WERI-Rb-1 (cell line): ENCODE measurements at regions not wholly inside any gene's neighbourhood (a gene's known extent, or its start where the extent isn't known, plus 50 kb on each side); places are given as distances from the start of the nearest gene placed in this dataset.

ENCODE experiments used
- DNase-seq: peaks from one replicate; pipeline ENCODE4 v3.0.0-alpha.2; 2020
- H3K27ac ChIP-seq: fragments of 250-450 bp; sonication (Bioruptor Pico); 2 replicates; pipeline ENCODE4 v1.5.1; 2020; ENCODE audit warnings: mild to moderate bottlenecking, moderate library complexity
- H3K27me3 ChIP-seq: fragments of 250-450 bp; sonication (Bioruptor Pico); 2 replicates; pipeline ENCODE4 v1.5.1; 2021; ENCODE audit warnings: mild to moderate bottlenecking, low read depth, moderate library complexity; ENCODE audit not compliant: insufficient read depth, severe bottlenecking
- H3K36me3 ChIP-seq: fragments of 250-450 bp; sonication (Bioruptor Pico); 2 replicates; pipeline ENCODE4 v1.5.1; 2020; ENCODE audit warnings: mild to moderate bottlenecking, moderate library complexity
- H3K4me3 ChIP-seq: 2 replicates; pipeline ENCODE4 v1.5.1; 2011; ENCODE audit warnings: low read depth, mild to moderate bottlenecking, control low read depth, low read length
- H3K9me3 ChIP-seq: fragments of 250-450 bp; sonication (Bioruptor Pico); 2 replicates; pipeline ENCODE4 v1.5.1; 2021; ENCODE audit warnings: mild to moderate bottlenecking, moderate library complexity; ENCODE audit not compliant: severe bottlenecking
- TF ChIP-seq, protein P1 (sequence below): IDR thresholded peaks from 2 replicates; pipeline ENCODE4 v1.5.1; 2011; ENCODE audit warnings: low read depth, mild to moderate bottlenecking, control low read depth, inconsistent platforms, low read length

DNA sequence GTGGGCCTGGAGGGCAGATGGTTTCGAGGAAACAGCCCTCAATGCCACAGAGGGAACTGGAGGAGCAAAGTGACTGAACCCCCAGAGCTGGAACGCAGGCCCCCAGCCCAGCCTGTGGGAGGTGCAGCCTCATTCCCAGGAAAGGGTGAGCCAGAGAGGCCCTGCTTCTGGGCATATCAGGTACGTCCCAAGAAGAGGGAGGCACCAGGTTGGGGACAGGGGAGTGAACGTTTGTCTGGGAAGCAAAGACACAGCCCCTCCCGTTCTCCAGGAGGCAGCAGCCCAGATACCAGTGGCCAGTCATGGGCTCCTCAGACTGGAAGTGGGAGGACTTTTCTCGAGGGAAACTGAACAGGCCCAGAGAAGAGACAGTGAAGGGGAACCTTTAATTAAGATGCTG lies 74.3 kb upstream of the RET start:
- Histone ChIP-seq H3K27me3 (peaks cover 86% of the 10 kb centered on the region), H3K36me3 (no peaks in the 10 kb centered on the region), H3K27ac (no peak overlapping the region), H3K9me3 (no peaks in the 10 kb centered on the region), H3K4me3 (no peak overlapping the region)
- no peak for DNase-seq
- TF ChIP-seq, protein P1, sequence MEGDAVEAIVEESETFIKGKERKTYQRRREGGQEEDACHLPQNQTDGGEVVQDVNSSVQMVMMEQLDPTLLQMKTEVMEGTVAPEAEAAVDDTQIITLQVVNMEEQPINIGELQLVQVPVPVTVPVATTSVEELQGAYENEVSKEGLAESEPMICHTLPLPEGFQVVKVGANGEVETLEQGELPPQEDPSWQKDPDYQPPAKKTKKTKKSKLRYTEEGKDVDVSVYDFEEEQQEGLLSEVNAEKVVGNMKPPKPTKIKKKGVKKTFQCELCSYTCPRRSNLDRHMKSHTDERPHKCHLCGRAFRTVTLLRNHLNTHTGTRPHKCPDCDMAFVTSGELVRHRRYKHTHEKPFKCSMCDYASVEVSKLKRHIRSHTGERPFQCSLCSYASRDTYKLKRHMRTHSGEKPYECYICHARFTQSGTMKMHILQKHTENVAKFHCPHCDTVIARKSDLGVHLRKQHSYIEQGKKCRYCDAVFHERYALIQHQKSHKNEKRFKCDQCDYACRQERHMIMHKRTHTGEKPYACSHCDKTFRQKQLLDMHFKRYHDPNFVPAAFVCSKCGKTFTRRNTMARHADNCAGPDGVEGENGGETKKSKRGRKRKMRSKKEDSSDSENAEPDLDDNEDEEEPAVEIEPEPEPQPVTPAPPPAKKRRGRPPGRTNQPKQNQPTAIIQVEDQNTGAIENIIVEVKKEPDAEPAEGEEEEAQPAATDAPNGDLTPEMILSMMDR = no peak

DNA sequence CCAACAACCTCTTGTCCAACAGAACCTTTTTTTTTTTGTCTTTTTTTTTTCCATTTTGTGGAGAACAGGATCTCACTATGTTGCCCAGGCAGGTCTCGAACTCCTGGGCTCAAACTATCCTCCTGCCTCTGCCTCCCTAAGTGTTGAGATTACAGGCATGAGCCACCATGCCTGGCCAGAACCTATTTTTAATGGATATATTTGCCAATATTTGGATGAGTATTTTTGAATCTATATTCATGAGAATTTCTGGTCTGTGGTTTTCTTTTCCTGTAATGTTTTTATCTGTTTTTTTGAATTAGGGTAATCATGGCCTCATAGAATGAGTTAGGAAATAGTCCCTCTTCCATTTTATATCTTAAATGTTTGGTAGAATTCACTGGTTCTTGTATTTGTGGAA lies 70.4 kb upstream of the RET start:
- no peak for DNase-seq
- no peaks in the 10 kb centered on the region for H3K36me3 ChIP-seq
- peaks cover 84% of the 10 kb centered on the region for H3K27me3 ChIP-seq
- no peaks in the 10 kb centered on the region for H3K9me3 ChIP-seq
- TF ChIP-seq, protein P1 = no peak
- no peak overlapping the region for H3K27ac ChIP-seq
- H3K4me3 ChIP-seq = no peak overlapping the region

DNA sequence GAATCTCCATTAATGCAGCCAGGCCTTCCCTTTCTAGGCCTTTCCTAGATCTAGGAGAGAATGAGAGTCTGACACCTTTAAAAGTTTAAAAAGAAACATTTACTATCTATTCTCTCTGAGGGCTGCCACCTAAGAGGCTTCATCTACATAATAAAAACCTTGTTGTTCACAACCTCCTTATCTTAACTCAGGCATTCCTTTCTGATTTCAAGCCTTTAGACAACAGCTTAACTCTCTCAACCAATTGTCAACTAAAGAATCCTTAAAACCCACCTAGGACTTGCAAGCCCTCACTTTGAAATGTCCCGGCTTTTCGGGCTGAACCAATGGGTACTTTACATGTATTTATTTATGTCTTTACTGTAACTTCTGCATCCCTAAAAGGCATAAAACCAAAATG lies 64.3 kb upstream of the RET start:
- DNase-seq = no peak
- TF ChIP-seq, protein P1 = no peak
- Histone ChIP-seq H3K9me3 (no peaks in the 10 kb centered on the region), H3K4me3 (no peak overlapping the region), H3K27me3 (peaks cover 68% of the 10 kb centered on the region), H3K36me3 (no peaks in the 10 kb centered on the region), H3K27ac (no peak overlapping the region)

DNA sequence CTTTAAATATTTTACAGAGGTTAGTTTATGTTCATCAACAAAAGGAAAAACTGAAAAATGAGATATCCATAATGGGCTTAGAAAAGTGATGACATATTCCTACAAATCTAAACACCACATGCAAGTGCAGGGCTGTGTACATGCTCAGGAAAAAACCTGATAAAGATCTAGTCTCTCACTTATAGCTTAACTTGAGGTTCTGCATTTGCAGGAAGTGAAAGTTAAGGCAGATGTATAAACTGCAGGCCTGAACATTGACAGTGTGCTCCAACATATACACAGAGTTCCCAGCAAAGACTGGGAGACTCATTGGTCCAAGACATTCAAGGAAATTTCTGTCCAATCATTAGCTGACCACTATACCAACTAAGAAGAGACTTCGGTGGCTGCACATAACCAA lies 63.8 kb upstream of the RET start:
- no peak for DNase-seq
- no peaks in the 10 kb centered on the region for H3K36me3 ChIP-seq
- H3K9me3 ChIP-seq = no peaks in the 10 kb centered on the region
- H3K27ac ChIP-seq = no peak overlapping the region
- TF ChIP-seq, protein P1 = no peak
- peaks cover 68% of the 10 kb centered on the region for H3K27me3 ChIP-seq
- no peak overlapping the region for H3K4me3 ChIP-seq

DNA sequence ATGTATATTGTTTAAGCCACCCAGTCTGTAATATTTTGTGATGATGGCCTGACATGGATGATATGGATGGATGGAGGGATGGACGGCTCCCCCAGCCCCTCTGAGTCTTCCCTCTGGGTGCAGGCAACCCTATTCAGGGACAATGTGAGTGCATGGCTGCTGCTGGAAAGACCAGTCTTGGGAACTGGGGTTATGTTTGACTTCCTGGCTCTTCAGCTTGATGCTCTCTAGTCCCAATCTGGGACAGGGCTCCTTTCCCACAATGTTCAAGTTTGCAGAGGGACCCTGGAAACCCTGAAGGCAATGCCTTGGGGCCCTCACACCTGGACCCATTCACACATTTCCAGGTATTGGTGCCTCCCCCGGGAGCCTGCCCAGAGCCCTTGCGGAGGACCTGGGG lies 52.3 kb upstream of the RET start:
- Histone ChIP-seq H3K36me3 (no peaks in the 10 kb centered on the region), H3K9me3 (no peaks in the 10 kb centered on the region), H3K4me3 (no peak overlapping the region), H3K27me3 (peaks cover 90% of the 10 kb centered on the region), H3K27ac (no peak overlapping the region)
- no peak for DNase-seq
- TF ChIP-seq, protein P1 = no peak

DNA sequence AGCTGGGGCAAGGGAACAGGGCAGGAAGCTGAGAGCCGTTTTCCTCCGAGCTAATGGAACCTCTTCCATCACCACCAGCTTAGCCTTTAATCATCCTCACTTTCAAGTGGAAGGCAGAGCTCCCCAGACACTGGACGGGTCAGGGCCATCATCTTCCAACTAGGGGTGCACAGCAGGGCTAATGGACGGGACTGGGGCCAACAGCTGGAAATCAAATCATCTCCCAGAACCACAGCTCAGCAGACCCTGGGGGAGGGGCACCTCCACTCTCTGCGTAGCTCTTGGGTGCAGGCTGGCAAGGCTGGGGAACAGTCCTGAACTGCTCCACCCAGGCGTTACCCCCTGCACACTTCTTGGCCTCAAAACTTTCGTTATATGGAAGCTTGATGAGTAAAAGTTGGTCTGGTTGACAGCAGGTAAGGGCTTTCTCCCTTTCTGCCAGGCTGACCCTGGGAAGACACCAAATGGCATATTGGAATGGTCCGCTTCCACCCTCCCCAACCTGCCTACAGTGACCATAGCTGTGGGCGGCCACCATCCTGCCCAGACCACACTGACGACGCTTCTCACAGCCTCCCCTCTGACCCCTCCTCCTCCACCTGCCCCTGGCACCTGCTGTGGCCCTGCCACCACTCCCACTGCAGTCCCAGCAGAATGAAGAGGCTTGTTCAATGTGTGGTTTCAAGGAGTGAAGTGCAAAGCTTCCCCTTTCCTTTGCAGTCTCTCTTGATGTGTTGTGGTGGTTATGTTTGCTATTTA lies 51.7 kb upstream of the RET start:
- DNase-seq = no peak
- no peak overlapping the region for H3K27ac ChIP-seq
- peaks cover 92% of the 10 kb centered on the region for H3K27me3 ChIP-seq
- no peaks in the 10 kb centered on the region for H3K36me3 ChIP-seq
- H3K4me3 ChIP-seq = no peak overlapping the region
- TF ChIP-seq, protein P1 = no peak
- no peaks in the 10 kb centered on the region for H3K9me3 ChIP-seq
